Activated effector memory CD4-positive, alpha-beta T cell treated with anti-CD3 and anti-CD28 coated beads, Interleukin-2, amount 50 U/mL, for 16 hours (primary cell): ENCODE measurements at regions not wholly inside any gene's neighbourhood (a gene's known extent, or its start where the extent isn't known, plus 50 kb on each side); places are given as distances from the start of the nearest gene placed in this dataset.

Experiments
- DNase-seq: peaks from one replicate; pipeline ENCODE4 v3.0.0-alpha.2; 2020

DNA sequence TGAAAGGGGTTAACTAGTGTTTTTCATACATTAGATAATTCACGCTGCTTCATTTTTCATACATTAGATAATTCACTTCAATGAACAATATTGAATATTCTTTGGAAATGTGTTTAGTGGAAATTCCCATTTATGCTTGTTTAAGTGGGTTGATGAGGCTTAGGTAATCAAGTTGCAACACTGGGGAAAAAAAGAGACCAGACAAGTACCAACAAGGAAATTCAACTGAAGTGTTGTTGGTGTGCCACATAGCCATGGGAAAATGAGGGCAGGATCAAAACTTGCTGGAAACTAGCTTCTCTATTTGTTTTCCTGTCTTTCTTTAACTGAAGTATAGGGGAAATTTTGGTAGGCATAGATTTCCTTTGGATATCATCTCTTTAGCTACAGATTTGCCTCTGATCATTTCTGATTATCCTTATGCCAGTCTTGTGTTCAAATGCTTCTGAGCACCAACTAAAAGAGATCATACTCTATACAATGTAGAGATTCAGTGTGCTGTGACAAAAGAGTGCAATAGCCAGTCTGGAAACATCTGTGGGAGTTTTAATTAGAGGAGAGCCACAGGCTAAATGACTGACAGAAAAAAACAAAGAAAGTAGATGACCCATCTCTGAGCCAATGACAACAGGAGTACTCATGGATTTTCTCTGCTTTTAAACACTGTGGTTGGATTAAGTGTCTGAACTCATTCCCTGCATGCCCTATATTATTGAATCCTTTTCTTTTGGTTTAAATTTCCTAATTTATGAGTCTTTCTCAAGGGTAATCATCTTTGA lies 67.6 kb upstream of the CTSC start:
- no peak for DNase-seq

DNA sequence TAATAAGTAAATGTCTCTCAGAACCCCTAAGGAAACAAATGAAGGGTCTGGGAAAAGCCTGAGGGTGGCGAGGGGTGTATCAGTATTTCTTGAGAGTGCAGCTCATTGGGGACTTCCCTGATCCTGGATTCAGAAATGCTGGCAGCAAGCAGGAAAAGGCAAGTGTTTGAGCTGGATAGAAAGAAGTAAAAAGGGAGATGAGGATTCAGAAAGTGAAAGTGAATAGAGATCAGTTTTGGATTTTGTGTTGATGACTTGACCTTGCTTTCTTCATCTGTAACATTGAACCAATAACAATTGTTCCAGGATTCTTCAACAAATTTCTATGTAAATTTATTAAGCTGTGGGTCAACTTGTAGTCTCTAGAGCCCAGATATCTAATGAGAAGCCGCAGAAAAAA lies 66.9 kb upstream of the CTSC start:
- DNase-seq = no peak

DNA sequence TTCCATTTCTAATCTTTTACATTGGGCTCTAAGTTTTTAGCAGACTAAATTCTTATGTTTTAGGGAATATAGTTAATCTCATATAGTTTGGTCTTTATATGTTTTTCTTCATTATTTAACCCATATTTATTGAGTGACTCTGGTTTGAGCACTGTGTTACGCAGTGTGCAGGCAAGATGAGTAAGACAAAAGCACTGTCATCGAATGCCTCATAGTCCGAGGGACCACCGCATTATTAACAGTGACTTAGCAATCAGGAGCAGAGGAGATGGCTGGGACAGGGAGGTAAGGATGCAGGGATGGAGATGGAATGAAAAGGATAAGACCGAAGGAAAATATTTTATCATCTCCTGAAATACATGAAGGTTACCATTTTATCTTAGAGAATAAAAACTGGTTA lies 65.2 kb upstream of the CTSC start:
- no peak for DNase-seq

DNA sequence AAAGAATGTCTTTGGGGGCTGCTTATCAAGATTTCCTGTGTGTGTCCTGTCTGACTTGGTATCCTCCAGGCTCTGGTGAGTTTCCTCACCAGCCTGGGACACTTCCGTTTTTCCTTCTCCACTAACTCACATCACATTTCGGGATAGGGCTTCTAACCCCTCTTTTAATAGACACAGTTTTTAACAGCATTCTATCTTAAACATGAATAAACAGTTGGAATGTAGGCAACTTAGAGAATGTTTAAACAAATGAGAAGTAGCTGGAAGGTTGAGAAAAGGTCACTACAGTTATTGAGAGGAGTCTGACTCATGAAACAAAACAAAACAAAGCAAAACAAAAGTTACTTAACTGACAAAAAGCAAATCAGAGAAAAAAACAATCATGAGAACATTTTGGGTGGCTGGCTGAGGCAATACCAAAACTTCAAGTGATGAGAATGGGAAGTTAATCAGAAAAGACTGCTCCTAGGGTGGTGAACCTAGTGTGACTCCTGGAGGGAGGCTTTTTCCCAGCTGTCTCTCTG lies 64.7 kb upstream of the CTSC start:
- no peak for DNase-seq

DNA sequence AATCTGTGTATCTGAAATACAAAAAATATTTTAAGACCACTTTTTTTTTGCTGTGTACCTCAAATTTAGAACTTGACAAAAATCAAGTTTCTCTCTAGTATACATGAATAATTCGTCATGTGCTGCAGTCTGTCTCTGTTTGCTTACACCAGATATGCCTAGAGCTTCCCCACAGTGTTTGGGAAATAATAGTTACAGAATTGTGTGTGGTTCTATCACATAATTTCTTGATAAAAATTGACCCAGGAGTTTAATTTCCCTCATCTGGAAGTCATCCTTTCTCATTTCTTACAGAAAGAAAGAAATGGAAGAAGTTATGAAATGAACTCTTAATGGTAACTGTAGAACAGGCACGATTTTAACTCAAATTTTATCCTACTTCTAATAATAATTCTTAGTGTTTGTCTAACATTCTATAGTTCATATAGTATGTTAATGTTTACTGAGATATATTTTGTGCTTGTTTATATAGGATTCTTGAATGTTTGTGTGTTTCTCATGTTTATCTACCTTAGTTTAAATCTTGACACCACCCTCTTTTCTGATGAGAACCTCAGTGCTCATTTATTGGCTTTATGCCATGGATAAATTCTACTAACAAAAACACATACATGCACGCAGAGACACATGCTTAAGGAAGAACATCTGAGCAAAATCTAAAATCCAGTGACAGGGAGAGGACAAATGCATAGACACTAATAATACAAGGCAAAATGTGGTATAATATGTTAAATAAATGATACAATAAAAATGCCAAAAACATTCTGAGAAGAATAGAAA lies 61.4 kb upstream of the CTSC start:
- no peak for DNase-seq

DNA sequence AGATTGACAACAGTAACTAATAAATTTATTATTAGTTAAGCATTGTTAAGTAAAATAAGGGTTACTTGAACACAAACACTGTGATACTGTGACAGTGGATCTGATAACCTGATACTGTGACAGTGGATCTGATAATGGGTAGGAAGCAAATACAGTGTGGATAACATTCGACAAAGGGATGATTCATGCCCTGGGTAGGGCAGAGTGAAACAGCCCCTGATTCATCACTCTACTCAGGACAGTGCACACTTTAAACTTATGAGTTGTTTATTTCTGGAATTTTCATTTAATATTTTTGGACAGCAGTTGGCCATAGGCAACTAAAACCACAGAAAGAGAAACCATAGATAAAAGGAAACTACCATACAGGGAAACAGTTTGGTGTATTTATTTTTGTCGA lies 60.8 kb upstream of the CTSC start:
- DNase-seq = no peak

DNA sequence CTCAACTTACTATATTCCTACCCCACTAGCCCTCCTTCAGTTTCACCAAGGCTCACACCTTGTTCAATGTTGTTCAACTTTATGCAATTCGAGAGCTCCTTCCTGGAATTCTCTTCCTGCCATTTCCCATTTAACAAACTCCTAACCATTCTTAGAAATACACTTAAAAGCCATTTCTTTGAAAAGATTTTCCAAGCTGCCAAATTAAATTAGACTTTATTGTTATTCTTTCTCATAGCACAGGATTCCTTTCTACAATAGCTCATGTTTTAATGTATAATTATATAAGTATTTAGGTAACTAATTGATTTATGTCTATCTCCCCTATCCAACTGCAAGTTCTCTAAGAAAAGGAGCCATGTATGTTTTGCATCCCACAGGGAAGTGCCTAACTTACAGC lies 52.7 kb upstream of the CTSC start:
- no peak for DNase-seq

DNA sequence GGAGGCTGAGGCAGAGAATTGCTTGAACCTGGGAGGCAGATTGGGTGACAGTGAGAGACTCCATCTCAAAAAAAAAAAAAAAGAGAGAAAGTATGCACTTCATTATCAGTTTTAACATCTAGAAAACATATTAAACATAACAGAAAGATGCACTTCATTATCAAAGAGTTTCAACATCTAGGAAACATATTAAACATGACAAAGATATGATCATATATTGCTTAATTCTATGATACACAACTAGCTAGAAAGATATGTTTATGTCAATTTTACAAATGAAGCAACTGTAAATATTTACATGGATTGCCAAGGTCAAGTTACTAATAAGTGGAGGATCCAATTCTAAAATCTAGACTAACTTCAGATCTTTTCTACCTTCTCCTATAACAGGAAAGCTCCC lies 50.4 kb upstream of the CTSC start:
- no peak for DNase-seq
